Chondrocyte (in vitro differentiated cells): ENCODE measurements at regions not wholly inside any gene's neighbourhood (a gene's known extent, or its start where the extent isn't known, plus 50 kb on each side); places are given as distances from the start of the nearest gene placed in this dataset.

Source experiments
- DNase-seq: peaks from one replicate; pipeline ENCODE4 v3.0.0; 2021; ENCODE audit warnings: mixed read lengths, low spot score
- H3K27ac Mint-ChIP-seq: one replicate; pipeline ENCODE4 v1.8.0; 2021; ENCODE audit warnings: mild to moderate bottlenecking, moderate library complexity, mixed read lengths; ENCODE audit not compliant: unreplicated experiment
- H3K27me3 Mint-ChIP-seq: 2 replicates; pipeline ENCODE4 v1.8.0; 2021; ENCODE audit warnings: low read depth, mixed read lengths
- H3K36me3 Mint-ChIP-seq: 2 replicates; pipeline ENCODE4 v1.8.0; 2021; ENCODE audit warnings: low read depth, mixed read lengths
- H3K4me1 Mint-ChIP-seq: 2 replicates; pipeline ENCODE4 v1.8.0; 2021; ENCODE audit warnings: low read depth, mild to moderate bottlenecking, mixed read lengths
- H3K4me3 Mint-ChIP-seq: one replicate; pipeline ENCODE4 v1.8.0; 2021; ENCODE audit warnings: mild to moderate bottlenecking, moderate library complexity, mixed read lengths; ENCODE audit not compliant: unreplicated experiment
- H3K9me3 Mint-ChIP-seq: 2 replicates; pipeline ENCODE4 v1.8.0; 2021; ENCODE audit warnings: low read depth, mixed read lengths
- CTCF ChIP-seq: fragments of 200-600 bp; sonication (generic); IDR thresholded peaks from 2 replicates; pipeline ENCODE4 v1.5.0; 2021; ENCODE audit warnings: antibody characterized with exemption, mild to moderate bottlenecking, moderate library complexity

GRCh38 chr4:139611391-139611790 is 54.2 kb upstream of the MGST2 start:
- Mint-ChIP-seq H3K27me3 (no peaks in the 10 kb centered on the region), H3K36me3 (no peaks in the 10 kb centered on the region), H3K27ac (no peak overlapping the region), H3K9me3 (no peaks in the 10 kb centered on the region), H3K4me1 (peaks cover 18% of the 10 kb centered on the region), H3K4me3 (no peak overlapping the region)
- TF ChIP-seq CTCF = no peak
- no peak for DNase-seq

GRCh38 chr4:139609647-139610046 is 53.6 kb upstream of the SETD7 start:
- no peak overlapping the region for H3K4me3 Mint-ChIP-seq
- DNase-seq = no peak
- H3K4me1 Mint-ChIP-seq = peaks cover 22% of the 10 kb centered on the region
- no peak overlapping the region for H3K27ac Mint-ChIP-seq
- H3K9me3 Mint-ChIP-seq = no peaks in the 10 kb centered on the region
- H3K27me3 Mint-ChIP-seq = peaks cover 12% of the 10 kb centered on the region
- TF ChIP-seq CTCF = no peak
- no peaks in the 10 kb centered on the region for H3K36me3 Mint-ChIP-seq

GRCh38 chr4:139607502-139608060 is 51.6 kb upstream of the SETD7 start:
- Mint-ChIP-seq H3K27me3 (peaks cover 12% of the 10 kb centered on the region), H3K27ac (no peak overlapping the region), H3K9me3 (no peaks in the 10 kb centered on the region), H3K36me3 (no peaks in the 10 kb centered on the region), H3K4me3 (no peak overlapping the region), H3K4me1 (peaks cover 22% of the 10 kb centered on the region)
- TF ChIP-seq CTCF = no peak
- no peak for DNase-seq

GRCh38 chr4:139606579-139607501 is 50.8 kb upstream of the SETD7 start:
- no peaks in the 10 kb centered on the region for H3K36me3 Mint-ChIP-seq
- H3K27ac Mint-ChIP-seq = no peak overlapping the region

More at GRCh38 chr4:139606579-139607501, 50.8 kb upstream of the SETD7 start:
- no peak for DNase-seq
- peak; percentile 52 for TF ChIP-seq CTCF
- Mint-ChIP-seq H3K27me3 (peaks cover 12% of the 10 kb centered on the region), H3K4me1 (peaks cover 22% of the 10 kb centered on the region), H3K4me3 (no peak overlapping the region), H3K9me3 (no peaks in the 10 kb centered on the region)
